GM23338 (cell line): ENCODE measurements at regions not wholly inside any gene's neighbourhood (a gene's known extent, or its start where the extent isn't known, plus 50 kb on each side); places are given as distances from the start of the nearest gene placed in this dataset.

Experiments
- ATAC-seq: fragments of 200-7000 bp; cut with Tn5 transposase; 3 replicates; pipeline ENCODE4 v1.9.1; 2020
- DNase-seq: peaks from one replicate; pipeline ENCODE4 v3.0.0-alpha.2; 2015; ENCODE audit warnings: low spot score
- H2AFZ ChIP-seq: fragments of 200-600 bp; sonication (generic); 2 replicates; pipeline ENCODE4 v1.8.0; 2016; ENCODE audit warnings: antibody characterized with exemption, mild to moderate bottlenecking, moderate library complexity
- H3F3A ChIP-seq: fragments of 200-600 bp; sonication (generic); replicated peaks from 2 replicates; pipeline ENCODE4 v1.8.0; 2017; ENCODE audit warnings: antibody characterized with exemption, mixed run types, low read depth
- H3K27ac ChIP-seq: fragments of 200-600 bp; sonication (generic); 2 replicates; pipeline ENCODE4 v1.6.1; 2016; ENCODE audit warnings: low read depth
- H3K27me3 ChIP-seq: fragments of 200-600 bp; sonication (generic); 2 replicates; pipeline ENCODE4 v1.8.0; 2016; ENCODE audit warnings: mild to moderate bottlenecking, mixed run types, moderate library complexity; ENCODE audit not compliant: insufficient read depth
- H3K36me3 ChIP-seq: fragments of 200-600 bp; sonication (generic); 2 replicates; pipeline ENCODE4 v1.8.0; 2016; ENCODE audit warnings: mild to moderate bottlenecking; ENCODE audit not compliant: insufficient read depth
- H3K4me1 ChIP-seq: fragments of 200-600 bp; sonication (generic); 2 replicates; pipeline ENCODE4 v1.8.0; 2016; ENCODE audit warnings: mild to moderate bottlenecking, moderate library complexity; ENCODE audit not compliant: insufficient read depth
- H3K4me2 ChIP-seq: fragments of 200-600 bp; sonication (generic); 2 replicates; pipeline ENCODE4 v1.7.1; 2017; ENCODE audit warnings: mixed run types
- H3K4me3 ChIP-seq: fragments of 200-600 bp; sonication (generic); 2 replicates; pipeline ENCODE4 v1.6.1; 2016; ENCODE audit warnings: mixed run types
- H3K79me2 ChIP-seq: fragments of 200-600 bp; sonication (generic); replicated peaks from 2 replicates; pipeline ENCODE4 v1.8.0; 2017; ENCODE audit warnings: mild to moderate bottlenecking; ENCODE audit not compliant: insufficient read depth
- H3K9me2 ChIP-seq: fragments of 200-600 bp; sonication (generic); 2 replicates; pipeline ENCODE4 v1.8.0; 2017; ENCODE audit not compliant: insufficient read depth
- H4K20me1 ChIP-seq: fragments of 200-600 bp; sonication (generic); replicated peaks from 2 replicates; pipeline ENCODE4 v1.8.0; 2017; ENCODE audit warnings: mild to moderate bottlenecking; ENCODE audit not compliant: insufficient read depth
- H3K27ac Mint-ChIP-seq: 2 replicates; pipeline ENCODE4 v1.8.0; 2020; ENCODE audit warnings: inconsistent platforms, mild to moderate bottlenecking, moderate library complexity, mixed read lengths
- H3K27me3 Mint-ChIP-seq: 3 replicates; pipeline ENCODE4 v1.8.0; 2022; ENCODE audit warnings: low read depth, mild to moderate bottlenecking, moderate library complexity, mixed read lengths, inconsistent platforms; ENCODE audit not compliant: insufficient read depth, poor library complexity
- H3K36me3 Mint-ChIP-seq: 3 replicates; pipeline ENCODE4 v1.8.0; 2021; ENCODE audit warnings: low read depth, mild to moderate bottlenecking, inconsistent platforms, moderate library complexity, mixed read lengths
- H3K4me1 Mint-ChIP-seq: 3 replicates; pipeline ENCODE4 v1.8.0; 2020; ENCODE audit warnings: mild to moderate bottlenecking, inconsistent platforms, mixed read lengths
- H3K4me3 Mint-ChIP-seq: 3 replicates; pipeline ENCODE4 v1.8.0; 2021; ENCODE audit warnings: moderate library complexity, mild to moderate bottlenecking, inconsistent platforms, mixed read lengths
- H3K9me3 Mint-ChIP-seq: 3 replicates; pipeline ENCODE4 v1.8.0; 2020; ENCODE audit warnings: moderate library complexity, mild to moderate bottlenecking, inconsistent platforms, mixed read lengths
- CREB1 ChIP-seq: fragments of 250-450 bp; sonication (Bioruptor Pico); IDR thresholded peaks from 2 replicates; pipeline ENCODE4 v1.5.0; 2020; ENCODE audit warnings: low read depth, mild to moderate bottlenecking, moderate library complexity
- EZH2 ChIP-seq: fragments of 200-600 bp; sonication (generic); IDR thresholded peaks from one replicate; pipeline ENCODE4 v1.8.0; 2017; ENCODE audit warnings: antibody characterized with exemption, mild to moderate bottlenecking, low read depth; ENCODE audit not compliant: unreplicated experiment
- EZH2phosphoT487 ChIP-seq: fragments of 200-600 bp; sonication (generic); IDR thresholded peaks from one replicate; pipeline ENCODE4 v1.8.1; 2018; ENCODE audit warnings: antibody characterized with exemption; ENCODE audit not compliant: unreplicated experiment
- JUNB ChIP-seq: IDR thresholded peaks from one replicate; pipeline ENCODE4 v1.6.1; 2016; ENCODE audit warnings: antibody characterized with exemption; ENCODE audit not compliant: unreplicated experiment
- ZNF114 ChIP-seq: fragments of 250-450 bp; sonication (Bioruptor Pico); IDR thresholded peaks from 2 replicates; pipeline ENCODE4 v1.5.0; 2020; ENCODE audit warnings: mild to moderate bottlenecking, moderate library complexity
- ZNF331 ChIP-seq: fragments of 250-450 bp; sonication (Bioruptor Pico); IDR thresholded peaks from 2 replicates; pipeline ENCODE4 v1.5.0; 2020; ENCODE audit warnings: low read depth, mild to moderate bottlenecking, moderate library complexity
- TF ChIP-seq, protein P1 (sequence below): fragments of 250-450 bp; sonication (Bioruptor Pico); IDR thresholded peaks from 2 replicates; pipeline ENCODE4 v1.5.0; 2020; ENCODE audit warnings: mild to moderate bottlenecking, moderate library complexity
- TF ChIP-seq, protein P2 (sequence below): IDR thresholded peaks from 2 replicates; pipeline ENCODE4 v1.6.1; 2016; ENCODE audit warnings: antibody characterized with exemption
- TF ChIP-seq, protein P3 (sequence below): IDR thresholded peaks from one replicate; pipeline ENCODE4 v1.6.1; 2018; ENCODE audit warnings: antibody characterized with exemption; ENCODE audit not compliant: unreplicated experiment

DNA sequence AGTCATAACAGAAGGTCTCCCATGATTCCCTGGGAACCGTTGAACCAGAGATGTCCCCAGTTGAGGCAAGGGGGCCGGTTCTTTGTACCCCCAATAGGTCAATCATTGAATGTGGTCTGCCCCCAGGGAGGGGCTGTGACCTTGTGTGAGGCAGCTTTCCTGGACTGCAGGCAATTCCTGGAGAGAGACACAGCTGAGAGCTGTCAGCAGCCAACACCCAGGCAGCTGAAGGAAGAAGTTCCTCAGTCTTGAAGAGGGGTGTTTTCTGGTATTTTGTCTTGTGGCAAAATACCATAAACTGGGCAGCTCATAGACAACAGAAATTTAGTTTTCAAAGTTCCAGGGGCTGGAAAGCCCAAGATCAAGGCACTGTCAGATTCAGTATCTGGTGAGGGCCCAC lies 185.7 kb upstream of the ATP6AP2 start (continued):
- TF ChIP-seq, protein P1, sequence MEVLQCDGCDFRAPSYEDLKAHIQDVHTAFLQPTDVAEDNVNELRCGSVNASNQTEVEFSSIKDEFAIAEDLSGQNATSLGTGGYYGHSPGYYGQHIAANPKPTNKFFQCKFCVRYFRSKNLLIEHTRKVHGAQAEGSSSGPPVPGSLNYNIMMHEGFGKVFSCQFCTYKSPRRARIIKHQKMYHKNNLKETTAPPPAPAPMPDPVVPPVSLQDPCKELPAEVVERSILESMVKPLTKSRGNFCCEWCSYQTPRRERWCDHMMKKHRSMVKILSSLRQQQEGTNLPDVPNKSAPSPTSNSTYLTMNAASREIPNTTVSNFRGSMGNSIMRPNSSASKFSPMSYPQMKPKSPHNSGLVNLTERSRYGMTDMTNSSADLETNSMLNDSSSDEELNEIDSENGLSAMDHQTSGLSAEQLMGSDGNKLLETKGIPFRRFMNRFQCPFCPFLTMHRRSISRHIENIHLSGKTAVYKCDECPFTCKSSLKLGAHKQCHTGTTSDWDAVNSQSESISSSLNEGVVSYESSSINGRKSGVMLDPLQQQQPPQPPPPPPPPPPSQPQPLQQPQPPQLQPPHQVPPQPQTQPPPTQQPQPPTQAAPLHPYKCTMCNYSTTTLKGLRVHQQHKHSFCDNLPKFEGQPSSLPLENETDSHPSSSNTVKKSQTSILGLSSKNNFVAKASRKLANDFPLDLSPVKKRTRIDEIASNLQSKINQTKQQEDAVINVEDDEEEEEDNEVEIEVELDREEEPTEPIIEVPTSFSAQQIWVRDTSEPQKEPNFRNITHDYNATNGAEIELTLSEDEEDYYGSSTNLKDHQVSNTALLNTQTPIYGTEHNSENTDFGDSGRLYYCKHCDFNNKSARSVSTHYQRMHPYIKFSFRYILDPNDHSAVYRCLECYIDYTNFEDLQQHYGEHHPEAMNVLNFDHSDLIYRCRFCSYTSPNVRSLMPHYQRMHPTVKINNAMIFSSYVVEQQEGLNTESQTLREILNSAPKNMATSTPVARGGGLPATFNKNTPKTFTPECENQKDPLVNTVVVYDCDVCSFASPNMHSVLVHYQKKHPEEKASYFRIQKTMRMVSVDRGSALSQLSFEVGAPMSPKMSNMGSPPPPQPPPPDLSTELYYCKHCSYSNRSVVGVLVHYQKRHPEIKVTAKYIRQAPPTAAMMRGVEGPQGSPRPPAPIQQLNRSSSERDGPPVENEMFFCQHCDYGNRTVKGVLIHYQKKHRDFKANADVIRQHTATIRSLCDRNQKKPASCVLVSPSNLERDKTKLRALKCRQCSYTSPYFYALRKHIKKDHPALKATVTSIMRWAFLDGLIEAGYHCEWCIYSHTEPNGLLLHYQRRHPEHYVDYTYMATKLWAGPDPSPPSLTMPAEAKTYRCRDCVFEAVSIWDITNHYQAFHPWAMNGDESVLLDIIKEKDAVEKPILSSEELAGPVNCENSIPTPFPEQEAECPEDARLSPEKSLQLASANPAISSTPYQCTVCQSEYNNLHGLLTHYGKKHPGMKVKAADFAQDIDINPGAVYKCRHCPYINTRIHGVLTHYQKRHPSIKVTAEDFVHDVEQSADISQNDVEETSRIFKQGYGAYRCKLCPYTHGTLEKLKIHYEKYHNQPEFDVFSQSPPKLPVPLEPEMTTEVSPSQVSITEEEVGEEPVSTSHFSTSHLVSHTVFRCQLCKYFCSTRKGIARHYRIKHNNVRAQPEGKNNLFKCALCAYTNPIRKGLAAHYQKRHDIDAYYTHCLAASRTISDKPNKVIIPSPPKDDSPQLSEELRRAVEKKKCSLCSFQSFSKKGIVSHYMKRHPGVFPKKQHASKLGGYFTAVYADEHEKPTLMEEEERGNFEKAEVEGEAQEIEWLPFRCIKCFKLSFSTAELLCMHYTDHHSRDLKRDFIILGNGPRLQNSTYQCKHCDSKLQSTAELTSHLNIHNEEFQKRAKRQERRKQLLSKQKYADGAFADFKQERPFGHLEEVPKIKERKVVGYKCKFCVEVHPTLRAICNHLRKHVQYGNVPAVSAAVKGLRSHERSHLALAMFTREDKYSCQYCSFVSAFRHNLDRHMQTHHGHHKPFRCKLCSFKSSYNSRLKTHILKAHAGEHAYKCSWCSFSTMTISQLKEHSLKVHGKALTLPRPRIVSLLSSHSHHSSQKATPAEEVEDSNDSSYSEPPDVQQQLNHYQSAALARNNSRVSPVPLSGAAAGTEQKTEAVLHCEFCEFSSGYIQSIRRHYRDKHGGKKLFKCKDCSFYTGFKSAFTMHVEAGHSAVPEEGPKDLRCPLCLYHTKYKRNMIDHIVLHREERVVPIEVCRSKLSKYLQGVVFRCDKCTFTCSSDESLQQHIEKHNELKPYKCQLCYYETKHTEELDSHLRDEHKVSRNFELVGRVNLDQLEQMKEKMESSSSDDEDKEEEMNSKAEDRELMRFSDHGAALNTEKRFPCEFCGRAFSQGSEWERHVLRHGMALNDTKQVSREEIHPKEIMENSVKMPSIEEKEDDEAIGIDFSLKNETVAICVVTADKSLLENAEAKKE, result no peak
- no peak for TF ChIP-seq EZH2phosphoT487
- TF ChIP-seq CREB1, result no peak
- no peak for TF ChIP-seq ZNF114 (CRISPR knock-in tag)
- TF ChIP-seq, protein P2, sequence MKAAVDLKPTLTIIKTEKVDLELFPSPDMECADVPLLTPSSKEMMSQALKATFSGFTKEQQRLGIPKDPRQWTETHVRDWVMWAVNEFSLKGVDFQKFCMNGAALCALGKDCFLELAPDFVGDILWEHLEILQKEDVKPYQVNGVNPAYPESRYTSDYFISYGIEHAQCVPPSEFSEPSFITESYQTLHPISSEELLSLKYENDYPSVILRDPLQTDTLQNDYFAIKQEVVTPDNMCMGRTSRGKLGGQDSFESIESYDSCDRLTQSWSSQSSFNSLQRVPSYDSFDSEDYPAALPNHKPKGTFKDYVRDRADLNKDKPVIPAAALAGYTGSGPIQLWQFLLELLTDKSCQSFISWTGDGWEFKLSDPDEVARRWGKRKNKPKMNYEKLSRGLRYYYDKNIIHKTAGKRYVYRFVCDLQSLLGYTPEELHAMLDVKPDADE, result no peak
- TF ChIP-seq JUNB, result no peak

DNA sequence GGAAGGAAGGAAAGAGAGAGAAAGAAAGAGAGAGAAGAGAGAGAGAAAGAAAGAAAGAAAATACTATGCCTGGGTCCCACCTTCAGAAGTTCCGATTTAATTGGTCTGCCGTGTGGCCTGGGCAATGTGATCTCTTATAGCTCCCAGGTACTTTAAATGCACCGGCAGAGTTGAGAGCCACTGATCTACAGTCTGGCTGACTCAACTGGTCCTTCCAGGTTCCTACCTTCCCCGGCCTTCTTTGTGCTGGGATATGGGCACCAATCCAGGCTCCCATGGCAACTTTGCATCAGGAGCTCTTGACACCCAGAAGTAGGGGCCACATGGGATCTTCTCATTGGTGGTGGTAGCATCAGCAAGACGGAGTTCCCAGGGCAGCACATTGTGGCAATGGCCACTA lies 186.5 kb upstream of the ATP6AP2 start:
- H3F3A ChIP-seq, result no peaks in the 10 kb centered on the region
- H3K79me2 ChIP-seq, result no peaks in the 10 kb centered on the region
- ATAC-seq (no peak), DNase-seq (no peak)
- Mint-ChIP-seq H3K36me3 (no peaks in the 10 kb centered on the region), H3K27me3 (no peaks in the 10 kb centered on the region), H3K9me3 (peaks cover 3% of the 10 kb centered on the region; the same call in 1 of the 3 replicates), H3K4me1 (no peaks in the 10 kb centered on the region), H3K4me3 (no peak overlapping the region), H3K27ac (no peak overlapping the region)
- H3K27ac ChIP-seq, result no peak overlapping the region
- no peaks in the 10 kb centered on the region for H3K27me3 ChIP-seq
- no peaks in the 10 kb centered on the region for H3K36me3 ChIP-seq
- no peaks in the 10 kb centered on the region for H4K20me1 ChIP-seq
- H3K4me2 ChIP-seq, result no peak overlapping the region
- no peak overlapping the region for H2AFZ ChIP-seq
- H3K4me1 ChIP-seq, result no peaks in the 10 kb centered on the region
- no peak overlapping the region for H3K4me3 ChIP-seq
- no peaks in the 10 kb centered on the region for H3K9me2 ChIP-seq
- TF ChIP-seq, protein P3, sequence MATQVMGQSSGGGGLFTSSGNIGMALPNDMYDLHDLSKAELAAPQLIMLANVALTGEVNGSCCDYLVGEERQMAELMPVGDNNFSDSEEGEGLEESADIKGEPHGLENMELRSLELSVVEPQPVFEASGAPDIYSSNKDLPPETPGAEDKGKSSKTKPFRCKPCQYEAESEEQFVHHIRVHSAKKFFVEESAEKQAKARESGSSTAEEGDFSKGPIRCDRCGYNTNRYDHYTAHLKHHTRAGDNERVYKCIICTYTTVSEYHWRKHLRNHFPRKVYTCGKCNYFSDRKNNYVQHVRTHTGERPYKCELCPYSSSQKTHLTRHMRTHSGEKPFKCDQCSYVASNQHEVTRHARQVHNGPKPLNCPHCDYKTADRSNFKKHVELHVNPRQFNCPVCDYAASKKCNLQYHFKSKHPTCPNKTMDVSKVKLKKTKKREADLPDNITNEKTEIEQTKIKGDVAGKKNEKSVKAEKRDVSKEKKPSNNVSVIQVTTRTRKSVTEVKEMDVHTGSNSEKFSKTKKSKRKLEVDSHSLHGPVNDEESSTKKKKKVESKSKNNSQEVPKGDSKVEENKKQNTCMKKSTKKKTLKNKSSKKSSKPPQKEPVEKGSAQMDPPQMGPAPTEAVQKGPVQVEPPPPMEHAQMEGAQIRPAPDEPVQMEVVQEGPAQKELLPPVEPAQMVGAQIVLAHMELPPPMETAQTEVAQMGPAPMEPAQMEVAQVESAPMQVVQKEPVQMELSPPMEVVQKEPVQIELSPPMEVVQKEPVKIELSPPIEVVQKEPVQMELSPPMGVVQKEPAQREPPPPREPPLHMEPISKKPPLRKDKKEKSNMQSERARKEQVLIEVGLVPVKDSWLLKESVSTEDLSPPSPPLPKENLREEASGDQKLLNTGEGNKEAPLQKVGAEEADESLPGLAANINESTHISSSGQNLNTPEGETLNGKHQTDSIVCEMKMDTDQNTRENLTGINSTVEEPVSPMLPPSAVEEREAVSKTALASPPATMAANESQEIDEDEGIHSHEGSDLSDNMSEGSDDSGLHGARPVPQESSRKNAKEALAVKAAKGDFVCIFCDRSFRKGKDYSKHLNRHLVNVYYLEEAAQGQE, result no peak
- TF ChIP-seq ZNF114 (CRISPR knock-in tag) (no peak), JUNB (no peak), ZNF331 (CRISPR knock-in tag) (no peak), EZH2 (no peak)
- TF ChIP-seq, protein P2, result no peak
